ENCODE measurements at regions not wholly inside any gene's neighbourhood (a gene's known extent, or its start where the extent isn't known, plus 50 kb on each side); places are given as distances from the start of the nearest gene placed in this dataset.

DNA sequence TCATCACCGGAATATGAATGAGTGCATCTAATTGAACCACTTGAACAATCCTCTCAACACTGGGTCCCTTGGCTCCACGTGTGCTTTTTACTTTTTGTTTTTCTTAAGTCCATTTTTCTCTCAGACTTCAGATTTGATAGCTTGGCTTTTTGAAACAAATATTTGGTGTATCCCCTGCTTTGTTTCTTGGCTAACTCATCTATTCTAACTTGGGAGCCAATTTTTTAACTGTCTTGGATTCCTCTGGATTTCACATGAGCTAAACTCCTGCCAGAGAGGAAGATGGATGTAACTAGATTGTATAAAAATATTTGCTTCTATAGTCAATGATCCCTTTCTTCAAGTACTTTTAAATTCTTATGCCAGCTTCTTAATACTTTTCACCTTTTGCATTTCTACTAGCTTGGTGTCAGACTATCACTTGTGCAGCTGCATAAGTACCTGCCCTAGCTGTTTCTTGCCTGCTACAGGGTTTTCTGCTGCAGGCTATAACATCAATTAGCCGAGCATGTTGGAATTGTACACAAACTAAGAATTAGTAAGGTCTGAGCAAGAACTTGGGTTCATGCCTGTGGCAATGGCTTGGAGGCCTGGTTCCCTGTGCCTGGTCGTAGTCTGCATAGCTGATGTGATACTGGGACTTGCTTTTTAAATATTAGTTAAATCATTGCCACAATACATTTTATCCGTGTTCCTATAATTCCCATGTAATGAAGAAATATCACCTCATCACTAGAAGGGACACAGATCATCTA, 281.5 kb downstream of the EN1 start:
- TF ChIP-seq, protein P1, sequence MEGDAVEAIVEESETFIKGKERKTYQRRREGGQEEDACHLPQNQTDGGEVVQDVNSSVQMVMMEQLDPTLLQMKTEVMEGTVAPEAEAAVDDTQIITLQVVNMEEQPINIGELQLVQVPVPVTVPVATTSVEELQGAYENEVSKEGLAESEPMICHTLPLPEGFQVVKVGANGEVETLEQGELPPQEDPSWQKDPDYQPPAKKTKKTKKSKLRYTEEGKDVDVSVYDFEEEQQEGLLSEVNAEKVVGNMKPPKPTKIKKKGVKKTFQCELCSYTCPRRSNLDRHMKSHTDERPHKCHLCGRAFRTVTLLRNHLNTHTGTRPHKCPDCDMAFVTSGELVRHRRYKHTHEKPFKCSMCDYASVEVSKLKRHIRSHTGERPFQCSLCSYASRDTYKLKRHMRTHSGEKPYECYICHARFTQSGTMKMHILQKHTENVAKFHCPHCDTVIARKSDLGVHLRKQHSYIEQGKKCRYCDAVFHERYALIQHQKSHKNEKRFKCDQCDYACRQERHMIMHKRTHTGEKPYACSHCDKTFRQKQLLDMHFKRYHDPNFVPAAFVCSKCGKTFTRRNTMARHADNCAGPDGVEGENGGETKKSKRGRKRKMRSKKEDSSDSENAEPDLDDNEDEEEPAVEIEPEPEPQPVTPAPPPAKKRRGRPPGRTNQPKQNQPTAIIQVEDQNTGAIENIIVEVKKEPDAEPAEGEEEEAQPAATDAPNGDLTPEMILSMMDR (IDR thresholded peaks at IDR 0.05; ENCODE audit: poor library complexity, severe bottlenecking), result no peak
- no peak for TF ChIP-seq EZH2 (IDR thresholded peaks at IDR 0.05; ENCODE audit: borderline replicate concordance, insufficient read depth, low read length, poor library complexity, severe bottlenecking)
- TF ChIP-seq, protein P2, sequence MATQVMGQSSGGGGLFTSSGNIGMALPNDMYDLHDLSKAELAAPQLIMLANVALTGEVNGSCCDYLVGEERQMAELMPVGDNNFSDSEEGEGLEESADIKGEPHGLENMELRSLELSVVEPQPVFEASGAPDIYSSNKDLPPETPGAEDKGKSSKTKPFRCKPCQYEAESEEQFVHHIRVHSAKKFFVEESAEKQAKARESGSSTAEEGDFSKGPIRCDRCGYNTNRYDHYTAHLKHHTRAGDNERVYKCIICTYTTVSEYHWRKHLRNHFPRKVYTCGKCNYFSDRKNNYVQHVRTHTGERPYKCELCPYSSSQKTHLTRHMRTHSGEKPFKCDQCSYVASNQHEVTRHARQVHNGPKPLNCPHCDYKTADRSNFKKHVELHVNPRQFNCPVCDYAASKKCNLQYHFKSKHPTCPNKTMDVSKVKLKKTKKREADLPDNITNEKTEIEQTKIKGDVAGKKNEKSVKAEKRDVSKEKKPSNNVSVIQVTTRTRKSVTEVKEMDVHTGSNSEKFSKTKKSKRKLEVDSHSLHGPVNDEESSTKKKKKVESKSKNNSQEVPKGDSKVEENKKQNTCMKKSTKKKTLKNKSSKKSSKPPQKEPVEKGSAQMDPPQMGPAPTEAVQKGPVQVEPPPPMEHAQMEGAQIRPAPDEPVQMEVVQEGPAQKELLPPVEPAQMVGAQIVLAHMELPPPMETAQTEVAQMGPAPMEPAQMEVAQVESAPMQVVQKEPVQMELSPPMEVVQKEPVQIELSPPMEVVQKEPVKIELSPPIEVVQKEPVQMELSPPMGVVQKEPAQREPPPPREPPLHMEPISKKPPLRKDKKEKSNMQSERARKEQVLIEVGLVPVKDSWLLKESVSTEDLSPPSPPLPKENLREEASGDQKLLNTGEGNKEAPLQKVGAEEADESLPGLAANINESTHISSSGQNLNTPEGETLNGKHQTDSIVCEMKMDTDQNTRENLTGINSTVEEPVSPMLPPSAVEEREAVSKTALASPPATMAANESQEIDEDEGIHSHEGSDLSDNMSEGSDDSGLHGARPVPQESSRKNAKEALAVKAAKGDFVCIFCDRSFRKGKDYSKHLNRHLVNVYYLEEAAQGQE (IDR thresholded peaks at IDR 0.05; ENCODE audit: borderline replicate concordance), result no peak
- TF ChIP-seq RAD21 (conservative IDR thresholded peaks at IDR 0.05), result no peak
